ENCODE measurements at regions not wholly inside any gene's neighbourhood (a gene's known extent, or its start where the extent isn't known, plus 50 kb on each side); places are given as distances from the start of the nearest gene placed in this dataset.

DNA sequence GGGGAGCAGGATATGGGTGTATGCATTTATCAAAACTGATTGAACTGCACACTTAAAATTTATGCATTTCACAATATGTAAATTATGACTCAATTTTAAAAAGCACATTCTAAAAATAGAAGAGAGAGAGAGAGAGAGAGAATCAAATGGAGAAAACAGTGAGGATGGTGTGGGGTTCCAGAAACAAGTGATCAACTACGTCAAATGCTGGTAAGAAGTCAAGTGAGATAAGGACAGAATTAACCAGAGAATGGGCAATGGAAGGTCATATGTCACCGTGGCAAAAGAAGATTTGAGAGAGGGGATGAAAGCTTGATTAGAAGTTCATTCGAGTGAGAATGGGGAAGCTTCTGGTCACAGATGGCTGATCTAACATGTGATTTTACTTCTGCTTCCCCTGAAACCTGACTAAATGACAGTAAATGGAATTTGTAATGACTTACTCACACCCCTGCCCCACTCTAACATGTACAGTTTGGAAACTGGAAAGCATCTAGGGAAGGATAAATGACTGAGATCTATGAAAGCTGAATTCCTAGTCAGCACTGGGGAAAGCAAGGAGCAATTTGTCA is 276.5 kb upstream of the AMIGO2 start:
- Histone ChIP-seq H3K4me3 (ENCODE audit: insufficient read depth, low read depth, low read length) (no peak overlapping the region), H3K27me3 (ENCODE audit: control insufficient read depth, insufficient read depth, low read length, poor library complexity, severe bottlenecking) (no peaks in the 10 kb centered on the region), H3K4me1 (ENCODE audit: control insufficient read depth, insufficient read depth, low read length) (no peaks in the 10 kb centered on the region), H3K9me3 (ENCODE audit: control insufficient read depth, low read length) (no peaks in the 10 kb centered on the region), H3K27ac (ENCODE audit: insufficient read depth, low read depth, low read length, poor library complexity, severe bottlenecking) (no peak overlapping the region), H3K36me3 (ENCODE audit: control insufficient read depth, insufficient read depth, low read length) (no peaks in the 10 kb centered on the region)
- 87 to 93% methylated on average over 3 of the region's 3 CpGs for WGBS, 2 experiments

DNA sequence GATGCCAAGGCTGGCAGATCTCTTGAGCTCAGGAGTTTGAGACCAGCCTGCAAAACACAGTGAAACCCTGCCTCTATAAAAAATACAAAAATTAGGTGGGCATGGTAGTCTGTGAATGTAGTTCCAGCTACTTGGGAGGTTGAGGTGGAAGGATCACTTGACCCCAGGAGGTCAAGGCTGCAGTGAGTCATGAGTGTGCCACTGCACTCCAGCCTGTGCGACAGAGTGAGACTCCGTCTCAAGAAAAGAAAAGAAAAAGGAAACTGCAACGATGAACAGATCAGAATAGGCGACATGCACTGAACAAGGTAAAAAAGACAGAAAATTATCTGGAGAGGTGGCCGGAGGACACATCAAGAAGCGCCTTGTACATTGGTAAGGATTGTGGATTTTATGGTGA is 273.7 kb upstream of the AMIGO2 start:
- Histone ChIP-seq H3K9me3 (ENCODE audit: control insufficient read depth, low read length) (no peaks in the 10 kb centered on the region), H3K4me1 (ENCODE audit: control insufficient read depth, insufficient read depth, low read length) (no peaks in the 10 kb centered on the region), H3K27me3 (ENCODE audit: control insufficient read depth, insufficient read depth, low read length, poor library complexity, severe bottlenecking) (no peaks in the 10 kb centered on the region), H3K36me3 (ENCODE audit: control insufficient read depth, insufficient read depth, low read length) (no peaks in the 10 kb centered on the region), H3K4me3 (ENCODE audit: insufficient read depth, low read depth, low read length) (no peak overlapping the region), H3K27ac (ENCODE audit: insufficient read depth, low read depth, low read length, poor library complexity, severe bottlenecking) (no peak overlapping the region)
- 85 to 88% methylated on average over 6 of the region's 6 CpGs for WGBS, 2 experiments

DNA sequence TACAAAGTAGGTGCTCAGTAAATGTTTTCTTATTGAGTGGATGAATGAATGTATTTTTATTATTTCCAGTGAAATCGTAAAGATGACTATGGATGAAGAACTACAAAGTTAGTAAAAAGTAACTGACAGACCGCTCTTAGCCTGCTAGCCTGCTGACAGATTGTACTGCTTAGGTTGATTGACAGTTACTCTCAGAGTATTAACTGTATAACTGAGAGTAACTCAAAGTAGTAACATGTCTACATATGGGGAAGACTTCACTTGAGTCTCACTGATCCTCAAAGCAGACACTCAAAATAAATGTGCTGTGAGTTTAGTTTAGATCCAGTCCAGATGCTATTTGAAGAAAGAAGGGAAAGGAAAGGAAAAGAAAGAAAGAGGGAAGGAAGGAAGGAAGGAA is 272.3 kb upstream of the AMIGO2 start:
- 93 to 96% methylated on average over 2 of the region's 2 CpGs for WGBS, 2 experiments
- Histone ChIP-seq H3K27me3 (ENCODE audit: control insufficient read depth, insufficient read depth, low read length, poor library complexity, severe bottlenecking) (no peaks in the 10 kb centered on the region), H3K4me1 (ENCODE audit: control insufficient read depth, insufficient read depth, low read length) (no peaks in the 10 kb centered on the region), H3K36me3 (ENCODE audit: control insufficient read depth, insufficient read depth, low read length) (no peaks in the 10 kb centered on the region), H3K9me3 (ENCODE audit: control insufficient read depth, low read length) (no peaks in the 10 kb centered on the region), H3K4me3 (ENCODE audit: insufficient read depth, low read depth, low read length) (no peak overlapping the region), H3K27ac (ENCODE audit: insufficient read depth, low read depth, low read length, poor library complexity, severe bottlenecking) (no peak overlapping the region)

DNA sequence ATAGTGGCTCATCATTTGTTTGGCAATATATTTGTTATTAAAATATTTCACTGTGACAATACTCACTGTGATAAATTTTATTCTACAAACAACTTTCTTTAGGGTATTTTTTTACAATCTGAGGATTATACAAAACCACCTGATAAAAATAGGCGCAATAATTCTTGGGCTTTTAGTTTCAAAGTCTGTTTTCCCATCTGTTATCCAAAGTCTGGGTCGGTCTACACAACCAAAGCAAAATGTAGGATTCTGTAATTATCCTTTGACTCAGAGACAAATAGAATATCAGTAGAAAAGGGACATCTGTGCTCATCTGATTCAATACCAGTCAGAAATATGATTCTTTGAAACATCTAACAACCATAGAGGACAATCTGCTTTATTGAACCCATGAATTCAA is 271.8 kb upstream of the AMIGO2 start:
- no peaks in the 10 kb centered on the region for H3K9me3 ChIP-seq (ENCODE audit: control insufficient read depth, low read length)
- no peak overlapping the region for H3K4me3 ChIP-seq (ENCODE audit: insufficient read depth, low read depth, low read length)
- WGBS, 2 experiments = 87 to 100% methylated on average over 2 of the region's 2 CpGs
- H3K27ac ChIP-seq (ENCODE audit: insufficient read depth, low read depth, low read length, poor library complexity, severe bottlenecking) = no peak overlapping the region
- H3K4me1 ChIP-seq (ENCODE audit: control insufficient read depth, insufficient read depth, low read length) = no peaks in the 10 kb centered on the region
- no peaks in the 10 kb centered on the region for H3K36me3 ChIP-seq (ENCODE audit: control insufficient read depth, insufficient read depth, low read length)
- H3K27me3 ChIP-seq (ENCODE audit: control insufficient read depth, insufficient read depth, low read length, poor library complexity, severe bottlenecking) = no peaks in the 10 kb centered on the region

DNA sequence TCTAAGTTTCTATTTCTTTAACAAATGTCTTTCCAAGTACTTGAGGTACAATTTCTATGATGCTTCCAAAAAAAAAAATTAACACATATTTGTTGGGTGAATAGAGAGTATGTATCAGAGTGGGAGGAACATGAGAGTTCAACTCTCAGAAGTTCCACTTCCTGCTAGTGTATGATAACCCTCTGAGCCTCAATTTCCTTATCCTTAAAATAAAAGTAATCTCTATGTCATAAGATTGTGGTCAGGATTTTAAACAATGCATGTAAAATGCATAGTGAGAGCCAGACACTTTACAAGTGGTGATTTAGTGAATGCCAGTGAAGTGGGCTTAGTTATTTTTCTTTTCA is 270.3 kb upstream of the AMIGO2 start:
- H3K27me3 ChIP-seq (ENCODE audit: control insufficient read depth, insufficient read depth, low read length, poor library complexity, severe bottlenecking) = no peaks in the 10 kb centered on the region
- no peaks in the 10 kb centered on the region for H3K36me3 ChIP-seq (ENCODE audit: control insufficient read depth, insufficient read depth, low read length)
- no peaks in the 10 kb centered on the region for H3K9me3 ChIP-seq (ENCODE audit: control insufficient read depth, low read length)
- no peak overlapping the region for H3K27ac ChIP-seq (ENCODE audit: insufficient read depth, low read depth, low read length, poor library complexity, severe bottlenecking)
- no peaks in the 10 kb centered on the region for H3K4me1 ChIP-seq (ENCODE audit: control insufficient read depth, insufficient read depth, low read length)
- no peak overlapping the region for H3K4me3 ChIP-seq (ENCODE audit: insufficient read depth, low read depth, low read length)

DNA sequence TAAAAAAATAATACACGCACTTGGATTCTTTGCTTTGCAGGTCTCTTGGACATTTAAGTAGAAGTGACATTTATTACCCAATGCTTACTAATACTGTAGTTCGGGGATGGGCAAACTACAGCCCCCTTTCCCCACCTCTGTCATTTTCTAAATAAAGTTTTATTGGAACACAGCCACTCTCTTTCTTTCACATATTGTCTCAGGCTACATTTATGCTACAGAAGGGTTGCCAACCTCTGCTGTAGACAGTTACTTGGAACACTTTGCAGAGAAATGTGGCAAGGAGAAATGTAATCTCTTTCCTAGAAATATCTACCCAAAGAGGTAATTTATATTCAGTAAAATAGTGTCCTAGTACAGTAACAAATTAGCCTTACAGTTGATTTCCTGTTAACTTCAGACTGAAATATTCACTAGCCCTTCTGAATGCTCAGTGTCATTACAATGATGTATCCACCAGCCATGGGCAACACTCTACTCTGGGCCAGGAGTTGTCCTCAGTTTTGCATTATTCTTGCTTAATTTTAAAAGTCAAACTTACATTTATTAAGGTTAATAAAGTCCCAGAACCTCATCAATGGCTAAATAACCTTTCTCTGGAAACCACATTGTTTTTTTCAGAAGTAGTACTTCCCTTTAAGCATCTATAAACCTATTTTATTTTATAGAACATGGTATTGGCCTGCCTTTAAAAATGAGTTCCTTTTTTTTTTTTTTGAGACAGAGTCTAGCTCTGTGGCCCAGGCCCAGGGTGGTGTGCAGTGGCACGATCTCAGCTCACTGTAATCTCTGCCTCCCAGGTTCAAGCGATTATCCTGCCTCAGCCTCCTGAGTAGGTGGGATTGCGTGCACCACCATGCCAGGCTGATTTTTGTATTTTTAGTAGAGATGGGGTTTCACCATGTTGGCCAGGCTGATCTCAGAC is 269.6 kb upstream of the AMIGO2 start:
- Histone ChIP-seq H3K9me3 (ENCODE audit: control insufficient read depth, low read length) (no peaks in the 10 kb centered on the region), H3K4me3 (ENCODE audit: insufficient read depth, low read depth, low read length) (no peak overlapping the region), H3K36me3 (ENCODE audit: control insufficient read depth, insufficient read depth, low read length) (no peaks in the 10 kb centered on the region), H3K4me1 (ENCODE audit: control insufficient read depth, insufficient read depth, low read length) (no peaks in the 10 kb centered on the region), H3K27me3 (ENCODE audit: control insufficient read depth, insufficient read depth, low read length, poor library complexity, severe bottlenecking) (no peaks in the 10 kb centered on the region), H3K27ac (ENCODE audit: insufficient read depth, low read depth, low read length, poor library complexity, severe bottlenecking) (no peak overlapping the region)
- 89 to 92% methylated on average over 4 to 5 of the region's 5 CpGs for WGBS, 2 experiments

DNA sequence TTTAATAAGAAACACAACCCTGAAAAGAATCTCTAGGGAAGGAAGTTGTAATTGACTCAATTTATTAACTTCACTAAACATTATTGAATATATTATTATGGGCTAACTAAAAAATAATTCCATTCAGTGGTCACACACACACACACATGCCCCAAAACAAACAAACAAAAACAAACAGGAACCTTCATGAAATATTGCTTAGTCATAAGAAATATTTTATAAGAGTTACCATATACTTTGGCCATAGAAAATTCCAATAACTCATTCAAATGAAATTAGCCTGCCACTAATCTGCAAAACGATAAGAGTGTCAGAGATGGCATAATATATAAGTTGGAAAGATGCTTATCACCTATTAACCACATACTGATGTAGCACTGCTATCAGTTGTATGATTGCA is 268.4 kb upstream of the AMIGO2 start:
- no CpG with 5 or more reads among the region's 1 CpG for WGBS, 2 experiments
- Histone ChIP-seq H3K9me3 (ENCODE audit: control insufficient read depth, low read length) (no peaks in the 10 kb centered on the region), H3K36me3 (ENCODE audit: control insufficient read depth, insufficient read depth, low read length) (no peaks in the 10 kb centered on the region), H3K4me3 (ENCODE audit: insufficient read depth, low read depth, low read length) (no peak overlapping the region), H3K27me3 (ENCODE audit: control insufficient read depth, insufficient read depth, low read length, poor library complexity, severe bottlenecking) (no peaks in the 10 kb centered on the region), H3K4me1 (ENCODE audit: control insufficient read depth, insufficient read depth, low read length) (no peaks in the 10 kb centered on the region), H3K27ac (ENCODE audit: insufficient read depth, low read depth, low read length, poor library complexity, severe bottlenecking) (no peak overlapping the region)

DNA sequence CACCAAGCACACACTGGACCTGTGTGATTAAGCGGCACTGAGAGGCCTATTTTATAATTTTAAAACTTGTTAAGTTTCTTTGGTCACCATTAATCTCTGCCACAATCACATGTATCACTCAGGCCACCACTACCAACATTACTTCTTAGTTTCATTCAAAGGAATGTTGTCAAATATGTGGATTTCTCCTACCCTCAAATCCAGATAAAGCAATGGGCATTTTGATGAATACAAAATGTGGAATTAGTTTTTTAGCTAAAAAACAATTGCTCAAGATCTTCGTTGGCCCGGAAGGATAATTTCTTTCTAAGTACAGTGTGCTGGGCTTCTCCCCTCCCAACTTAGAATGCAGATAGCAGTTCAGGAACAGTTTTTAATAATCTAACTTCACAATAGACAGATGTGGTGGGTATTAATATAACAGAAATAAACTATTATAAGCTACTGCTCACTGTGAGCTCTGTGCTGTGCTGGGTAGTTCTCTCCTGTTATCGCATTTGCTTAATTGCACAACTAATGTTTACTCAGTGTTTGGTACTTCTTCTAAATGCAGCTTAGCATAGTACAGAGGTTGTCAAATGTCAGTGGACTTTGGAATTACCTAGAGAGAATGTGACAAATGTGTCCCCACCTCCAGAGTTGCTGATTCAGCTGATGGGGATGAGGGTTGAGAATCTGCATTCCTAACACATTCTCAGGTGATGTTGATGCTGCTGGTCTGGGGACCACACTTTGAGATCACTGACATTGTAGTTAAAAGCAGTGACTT is 266.7 kb upstream of the AMIGO2 start:
- H3K27ac ChIP-seq (ENCODE audit: insufficient read depth, low read depth, low read length, poor library complexity, severe bottlenecking) = no peak overlapping the region

DNA sequence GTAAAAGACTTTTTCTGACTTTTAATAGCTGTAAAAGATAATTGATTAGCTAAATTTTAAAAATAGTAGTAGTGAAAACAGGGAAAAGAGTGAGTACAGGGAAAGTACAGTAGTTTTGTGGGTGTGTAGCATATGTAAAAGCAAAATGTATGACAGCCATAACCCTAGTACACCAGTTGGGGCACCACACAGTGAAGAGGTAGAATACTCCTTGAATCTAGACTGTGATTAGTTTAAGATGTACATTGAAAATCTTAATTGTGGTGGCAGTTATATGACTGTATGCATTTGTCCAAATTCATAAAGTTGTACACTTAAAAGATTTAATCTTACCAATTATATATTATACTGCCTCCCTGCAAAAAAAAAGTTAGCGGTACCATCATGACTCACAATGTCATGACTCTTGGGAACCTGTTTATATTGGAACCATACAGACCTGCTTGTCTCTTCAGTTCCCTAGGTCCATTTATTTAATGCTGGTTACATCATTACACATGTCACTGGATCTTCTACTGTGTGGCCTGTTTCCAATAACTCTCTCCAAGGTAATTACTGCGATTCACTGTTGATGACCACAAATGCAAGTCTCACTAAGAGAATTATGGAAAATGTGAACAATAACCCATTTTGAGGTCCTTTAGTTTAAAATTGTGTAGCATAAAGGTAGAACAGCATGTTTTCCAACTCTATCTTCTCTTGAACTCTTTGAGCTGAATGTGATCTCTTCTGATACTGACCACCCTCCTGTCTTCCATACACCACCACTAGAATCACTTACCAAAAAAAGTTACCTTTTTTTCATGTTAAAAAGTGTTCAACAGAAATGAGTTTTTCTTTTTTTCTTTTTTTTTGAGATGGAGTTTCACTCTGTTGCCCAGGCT is 264.2 kb upstream of the AMIGO2 start:
- Histone ChIP-seq H3K9me3 (ENCODE audit: control insufficient read depth, low read length) (no peaks in the 10 kb centered on the region), H3K27me3 (ENCODE audit: control insufficient read depth, insufficient read depth, low read length, poor library complexity, severe bottlenecking) (no peaks in the 10 kb centered on the region), H3K4me3 (ENCODE audit: insufficient read depth, low read depth, low read length) (no peak overlapping the region), H3K27ac (ENCODE audit: insufficient read depth, low read depth, low read length, poor library complexity, severe bottlenecking) (no peak overlapping the region), H3K36me3 (ENCODE audit: control insufficient read depth, insufficient read depth, low read length) (no peaks in the 10 kb centered on the region), H3K4me1 (ENCODE audit: control insufficient read depth, insufficient read depth, low read length) (no peaks in the 10 kb centered on the region)
- WGBS, 2 experiments = 96 to 97% methylated on average over 2 of the region's 2 CpGs

More for the DNA sequence above, 266.7 kb upstream of the AMIGO2 start:
- Histone ChIP-seq H3K9me3 (ENCODE audit: control insufficient read depth, low read length) (no peaks in the 10 kb centered on the region), H3K36me3 (ENCODE audit: control insufficient read depth, insufficient read depth, low read length) (no peaks in the 10 kb centered on the region), H3K4me1 (ENCODE audit: control insufficient read depth, insufficient read depth, low read length) (no peaks in the 10 kb centered on the region), H3K4me3 (ENCODE audit: insufficient read depth, low read depth, low read length) (no peak overlapping the region), H3K27me3 (ENCODE audit: control insufficient read depth, insufficient read depth, low read length, poor library complexity, severe bottlenecking) (no peaks in the 10 kb centered on the region)
- WGBS, 2 experiments = 96 to 100% methylated on average over 4 of the region's 4 CpGs

All from ectodermal cell (in vitro differentiated cells).